Upper lobe of left lung (tissue), 6 donors: ENCODE measurements at regions not wholly inside any gene's neighbourhood (a gene's known extent, or its start where the extent isn't known, plus 50 kb on each side); places are given as distances from the start of the nearest gene placed in this dataset.

Experiments
- ATAC-seq, 2 donors: fragments of 200-7000 bp; cut with Tn5 transposase; one replicate each; pipeline ENCODE4 v1.9.1; 2022; ENCODE audit warnings: mild to moderate bottlenecking in 2 of 2, moderate library complexity in 2 of 2; ENCODE audit not compliant: low FRiP score in 2 of 2
- DNase-seq, 2 donors: peaks; one replicate each; pipeline ENCODE4 v3.0.0-alpha.2; 2019 to 2020
- H3K27ac ChIP-seq, 4 donors: fragments of 200-600 bp; sonication (generic); one replicate each; pipeline ENCODE4 v1.5.1; 2016 to 2019
- H3K27me3 ChIP-seq, 4 donors: fragments of 200-600 bp; sonication (generic); one replicate each; pipeline ENCODE4 v1.5.1; 2017 to 2019
- H3K36me3 ChIP-seq, 4 donors: fragments of 200-600 bp; sonication (generic); one replicate each; pipeline ENCODE4 v1.5.1; 2016 to 2019
- H3K4me1 ChIP-seq, 4 donors: fragments of 200-600 bp; sonication (generic); one replicate each; pipeline ENCODE4 v1.5.1; 2018 to 2019
- H3K4me3 ChIP-seq, 4 donors: fragments of 200-600 bp; sonication (generic); one replicate each; pipeline ENCODE4 v1.5.1; 2017 to 2019; ENCODE audit warnings: mild to moderate bottlenecking in 2 of 4, moderate library complexity in 1 of 4
- H3K9me3 ChIP-seq, 4 donors: fragments of 200-600 bp; sonication (generic); one replicate each; pipeline ENCODE4 v1.5.1; 2018 to 2019
- EP300 ChIP-seq, 4 donors: sonication (generic); formaldehyde crosslinking; IDR thresholded peaks; one replicate each; pipeline ENCODE4 v1.5.1; 2017; ENCODE audit warnings: antibody characterized with exemption in 4 of 4, control low read depth in 2 of 4
- POLR2A ChIP-seq, 4 donors: fragments of 450-650 bp; IDR thresholded peaks; one replicate each; pipeline ENCODE4 v1.5.1; 2016 to 2017; ENCODE audit warnings: antibody characterized with exemption in 4 of 4, mild to moderate bottlenecking in 2 of 4
- POLR2AphosphoS5 ChIP-seq, 2 donors: sonication (generic); formaldehyde crosslinking; IDR thresholded peaks; one replicate each; pipeline ENCODE4 v1.5.1; 2017; ENCODE audit warnings: antibody characterized with exemption in 2 of 2
- WGBS, 2 donors: methylation state at CpG; one replicate each; pipeline ENCODE4 v1.1.5; 2017 to 2018; 5-methylcytosine and 5-hydroxymethylcytosine counted together
- TF ChIP-seq, protein P1 (sequence below), 6 experiments: fragments of 450-650 bp in 4 of 6; fragments of 200-600 bp in 2 of 6; sonication (generic) in 2 of 6; IDR thresholded peaks; one replicate each; pipeline ENCODE4 v1.5.1; 2016 to 2019; ENCODE audit warnings: antibody characterized with exemption in 6 of 6
- donor health status: DM: no; HTN: no; CAD: no; lungs with moderate emphysema.
- donor health status: DM: no; HTN: yes; CAD: no; lungs with severe emphysema.

DNA sequence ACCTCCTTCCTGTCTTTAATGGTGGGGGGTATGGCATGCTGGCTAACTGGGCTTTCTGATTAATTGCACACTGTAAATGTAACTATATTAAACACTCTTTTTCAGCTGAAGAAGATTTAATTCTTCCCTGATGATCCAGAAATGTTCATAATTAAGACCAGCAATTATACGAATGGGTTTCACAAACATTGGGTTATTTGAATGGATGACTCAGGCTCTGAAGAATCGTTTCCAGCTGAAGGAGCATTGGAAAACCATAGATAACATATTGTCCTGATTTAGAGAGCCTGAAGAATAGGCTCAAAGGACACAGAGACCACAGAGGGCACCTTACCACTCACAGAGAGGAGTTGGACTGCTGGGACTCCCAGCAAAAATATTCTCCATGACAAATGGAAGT lies 130.7 kb upstream of the SSTR4 start:
- Histone ChIP-seq H3K9me3 (peaks cover 0 to 15% (median 10%) of the 10 kb centered on the region in 4 donors), H3K4me1 (no peaks in the 10 kb centered on the region), H3K36me3 (no peaks in the 10 kb centered on the region), H3K4me3 (no peak overlapping the region), H3K27me3 (no peaks in the 10 kb centered on the region), H3K27ac (no peak overlapping the region)
- TF ChIP-seq POLR2A (IDR thresholded peaks at IDR 0.05) (no peak), EP300 (IDR thresholded peaks at IDR 0.05) (no peak), POLR2AphosphoS5 (IDR thresholded peaks at IDR 0.05) (no peak)
- TF ChIP-seq, protein P1, sequence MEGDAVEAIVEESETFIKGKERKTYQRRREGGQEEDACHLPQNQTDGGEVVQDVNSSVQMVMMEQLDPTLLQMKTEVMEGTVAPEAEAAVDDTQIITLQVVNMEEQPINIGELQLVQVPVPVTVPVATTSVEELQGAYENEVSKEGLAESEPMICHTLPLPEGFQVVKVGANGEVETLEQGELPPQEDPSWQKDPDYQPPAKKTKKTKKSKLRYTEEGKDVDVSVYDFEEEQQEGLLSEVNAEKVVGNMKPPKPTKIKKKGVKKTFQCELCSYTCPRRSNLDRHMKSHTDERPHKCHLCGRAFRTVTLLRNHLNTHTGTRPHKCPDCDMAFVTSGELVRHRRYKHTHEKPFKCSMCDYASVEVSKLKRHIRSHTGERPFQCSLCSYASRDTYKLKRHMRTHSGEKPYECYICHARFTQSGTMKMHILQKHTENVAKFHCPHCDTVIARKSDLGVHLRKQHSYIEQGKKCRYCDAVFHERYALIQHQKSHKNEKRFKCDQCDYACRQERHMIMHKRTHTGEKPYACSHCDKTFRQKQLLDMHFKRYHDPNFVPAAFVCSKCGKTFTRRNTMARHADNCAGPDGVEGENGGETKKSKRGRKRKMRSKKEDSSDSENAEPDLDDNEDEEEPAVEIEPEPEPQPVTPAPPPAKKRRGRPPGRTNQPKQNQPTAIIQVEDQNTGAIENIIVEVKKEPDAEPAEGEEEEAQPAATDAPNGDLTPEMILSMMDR (IDR thresholded peaks at IDR 0.05), result no peak
- DNase-seq (no peak), ATAC-seq (no peak)
- WGBS, 2 donors, result 88 to 90% methylated on average over 2 of the region's 2 CpGs

DNA sequence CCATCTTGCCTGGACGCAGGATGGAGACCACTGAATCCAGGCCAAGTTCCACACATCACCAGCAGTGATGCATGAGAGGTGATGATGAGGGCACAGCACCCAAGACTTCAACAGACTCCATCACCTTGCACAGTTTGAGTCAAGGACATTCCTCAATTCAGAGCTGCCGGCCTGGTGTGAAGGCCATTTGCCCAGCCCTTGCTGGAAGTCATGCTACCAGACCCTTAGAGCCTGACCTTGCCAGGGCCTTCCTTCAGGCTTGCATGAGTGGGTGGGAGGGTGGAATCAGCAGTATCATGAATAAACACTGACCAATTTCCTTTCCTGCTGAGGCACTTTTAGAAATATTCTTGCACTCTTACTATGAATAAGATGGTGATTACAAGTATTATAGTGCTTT lies 130.2 kb upstream of the SSTR4 start:
- Histone ChIP-seq H3K27ac (no peak overlapping the region), H3K4me3 (no peak overlapping the region), H3K36me3 (no peaks in the 10 kb centered on the region), H3K4me1 (no peaks in the 10 kb centered on the region), H3K27me3 (no peaks in the 10 kb centered on the region), H3K9me3 (peaks cover 0 to 15% (median 10%) of the 10 kb centered on the region in 4 donors)
- ATAC-seq (no peak), DNase-seq (no peak)
- WGBS, 2 donors, result 67 to 92% methylated on average over 1 to 2 of the region's 2 CpGs
- no peak for TF ChIP-seq EP300 (IDR thresholded peaks at IDR 0.05)
- TF ChIP-seq, protein P1 (IDR thresholded peaks at IDR 0.05), result no peak
- TF ChIP-seq POLR2AphosphoS5 (IDR thresholded peaks at IDR 0.05), result no peak
- TF ChIP-seq POLR2A (IDR thresholded peaks at IDR 0.05), result no peak

DNA sequence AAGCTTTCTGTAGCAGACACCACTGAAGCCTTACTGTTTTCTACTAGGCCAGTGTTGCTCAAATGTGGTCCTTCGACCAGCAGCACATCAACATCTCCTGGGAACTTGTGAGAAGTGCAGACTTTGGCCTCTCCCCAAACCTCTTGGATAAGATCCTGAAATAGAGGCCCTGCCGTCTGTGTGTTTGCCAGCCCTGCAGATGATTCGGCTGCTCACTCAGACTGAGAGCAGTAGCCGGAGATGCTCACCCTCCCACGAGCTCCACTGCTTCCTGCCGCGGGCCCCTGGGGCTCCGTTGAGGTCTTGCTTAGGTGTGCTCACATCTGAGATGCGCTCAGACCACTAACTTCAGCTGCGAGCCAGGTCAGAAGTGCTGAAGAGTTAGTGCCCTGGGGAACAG lies 129.5 kb upstream of the SSTR4 start:
- WGBS, 2 donors, result 70 to 78% methylated on average over 10 of the region's 10 CpGs
- no peaks in the 10 kb centered on the region for H3K27me3 ChIP-seq
- ATAC-seq (peak in 1 of 2 donors; percentile 70), DNase-seq (peak in 1 of 2 donors; percentile 30)
- no peak overlapping the region for H3K27ac ChIP-seq
- H3K4me3 ChIP-seq, result no peak overlapping the region
- H3K36me3 ChIP-seq, result no peaks in the 10 kb centered on the region
- H3K9me3 ChIP-seq, result peaks cover 0 to 12% (median 9%) of the 10 kb centered on the region in 4 donors
- TF ChIP-seq POLR2AphosphoS5 (IDR thresholded peaks at IDR 0.05) (no peak), EP300 (IDR thresholded peaks at IDR 0.05) (no peak), POLR2A (IDR thresholded peaks at IDR 0.05) (no peak)
- TF ChIP-seq, protein P1 (IDR thresholded peaks at IDR 0.05), result no peak
- no peaks in the 10 kb centered on the region for H3K4me1 ChIP-seq

DNA sequence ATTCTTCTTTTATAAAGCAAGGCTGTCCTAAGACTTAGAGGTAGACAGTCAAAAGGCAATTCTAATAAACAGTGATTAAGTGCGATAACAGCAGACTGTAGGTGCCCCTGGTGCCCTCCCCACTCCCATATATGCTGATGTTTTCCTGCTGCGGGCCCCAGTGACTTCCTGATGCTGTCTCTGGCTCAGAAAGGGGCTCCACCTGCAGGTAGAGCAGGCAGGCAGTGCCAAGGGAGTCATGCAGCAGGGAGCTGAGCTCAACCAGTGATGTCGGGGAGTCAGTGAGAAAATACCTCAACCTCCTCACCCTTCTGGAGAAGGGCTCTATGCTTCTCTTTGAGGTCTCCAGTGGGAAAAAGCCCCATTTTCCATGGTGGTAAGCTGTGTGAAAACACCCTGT lies 126.7 kb upstream of the SSTR4 start:
- Histone ChIP-seq H3K4me3 (no peak overlapping the region), H3K27ac (peak overlapping the region in 2 of 4 donors; percentile 2 to 14), H3K36me3 (no peaks in the 10 kb centered on the region), H3K9me3 (peaks cover 0 to 6% (median 0%) of the 10 kb centered on the region in 4 donors), H3K4me1 (no peaks in the 10 kb centered on the region), H3K27me3 (no peaks in the 10 kb centered on the region)
- ATAC-seq (no peak), DNase-seq (no peak)
- peak in 1 of 2 donors; percentile 27 for TF ChIP-seq POLR2AphosphoS5 (IDR thresholded peaks at IDR 0.05)
- TF ChIP-seq, protein P1 (IDR thresholded peaks at IDR 0.05), result no peak
- 47 to 71% methylated on average over 3 of the region's 3 CpGs for WGBS, 2 donors

DNA sequence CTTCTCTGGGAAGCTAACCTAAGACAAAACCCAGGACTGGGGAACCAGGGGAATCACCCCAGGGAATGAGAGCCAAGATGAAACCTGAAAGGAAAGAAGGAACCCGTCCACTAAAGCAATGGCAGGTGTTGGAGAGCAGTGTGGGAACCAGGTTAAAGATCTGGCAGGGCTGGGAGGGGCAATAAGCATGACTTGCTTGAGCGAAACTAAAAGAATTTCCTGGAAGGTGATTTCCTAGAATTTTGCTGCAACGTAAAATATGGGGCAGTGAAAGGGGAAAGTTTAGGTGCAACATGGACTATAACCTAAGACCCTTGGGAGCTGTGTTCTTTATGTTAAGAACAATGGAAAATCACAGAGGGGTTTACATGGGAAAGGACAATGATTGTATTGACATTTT lies 126.2 kb upstream of the SSTR4 start:
- Histone ChIP-seq H3K9me3 (peaks cover 0 to 6% (median 0%) of the 10 kb centered on the region in 4 donors), H3K27me3 (no peaks in the 10 kb centered on the region), H3K4me1 (no peaks in the 10 kb centered on the region), H3K36me3 (no peaks in the 10 kb centered on the region), H3K4me3 (no peak overlapping the region), H3K27ac (no peak overlapping the region)
- 79 to 81% methylated on average over 3 of the region's 3 CpGs for WGBS, 2 donors
- ATAC-seq (no peak), DNase-seq (no peak)
- TF ChIP-seq, protein P1 (IDR thresholded peaks at IDR 0.05), result no peak
- TF ChIP-seq POLR2AphosphoS5 (IDR thresholded peaks at IDR 0.05), result no peak
- TF ChIP-seq POLR2A (IDR thresholded peaks at IDR 0.05), result no peak
- TF ChIP-seq EP300 (IDR thresholded peaks at IDR 0.05), result no peak
